ENCODE measurements at regions not wholly inside any gene's neighbourhood (a gene's known extent, or its start where the extent isn't known, plus 50 kb on each side); places are given as distances from the start of the nearest gene placed in this dataset.

DNA sequence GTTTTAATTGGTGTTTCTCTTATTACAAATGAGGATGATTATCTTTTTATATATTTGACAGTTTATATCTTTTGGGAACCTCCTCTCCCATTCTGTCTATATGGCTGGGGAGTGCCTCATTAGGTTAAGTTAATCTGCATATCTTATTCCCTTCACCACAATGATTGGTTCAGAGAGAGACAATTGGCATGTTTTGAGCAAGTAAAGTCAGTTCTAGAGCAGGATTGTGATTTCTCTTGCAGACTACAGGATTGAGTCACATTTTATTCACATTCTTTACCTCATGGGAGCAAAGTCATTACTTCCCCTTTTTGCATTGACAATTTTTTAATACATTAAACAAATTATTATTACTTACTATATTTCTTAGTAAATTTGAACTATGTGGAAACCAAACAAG lies 345.6 kb downstream of the MDFIC start:
- no peak for ATAC-seq
- Histone ChIP-seq H3K27me3 (ENCODE audit: low read depth) (no peaks in the 10 kb centered on the region), H3K9me3 (no peaks in the 10 kb centered on the region), H3K27ac (no peak overlapping the region), H3K4me3 (no peak overlapping the region), H3K36me3 (no peaks in the 10 kb centered on the region), H3K4me1 (no peaks in the 10 kb centered on the region)
- TF ChIP-seq, protein P1, sequence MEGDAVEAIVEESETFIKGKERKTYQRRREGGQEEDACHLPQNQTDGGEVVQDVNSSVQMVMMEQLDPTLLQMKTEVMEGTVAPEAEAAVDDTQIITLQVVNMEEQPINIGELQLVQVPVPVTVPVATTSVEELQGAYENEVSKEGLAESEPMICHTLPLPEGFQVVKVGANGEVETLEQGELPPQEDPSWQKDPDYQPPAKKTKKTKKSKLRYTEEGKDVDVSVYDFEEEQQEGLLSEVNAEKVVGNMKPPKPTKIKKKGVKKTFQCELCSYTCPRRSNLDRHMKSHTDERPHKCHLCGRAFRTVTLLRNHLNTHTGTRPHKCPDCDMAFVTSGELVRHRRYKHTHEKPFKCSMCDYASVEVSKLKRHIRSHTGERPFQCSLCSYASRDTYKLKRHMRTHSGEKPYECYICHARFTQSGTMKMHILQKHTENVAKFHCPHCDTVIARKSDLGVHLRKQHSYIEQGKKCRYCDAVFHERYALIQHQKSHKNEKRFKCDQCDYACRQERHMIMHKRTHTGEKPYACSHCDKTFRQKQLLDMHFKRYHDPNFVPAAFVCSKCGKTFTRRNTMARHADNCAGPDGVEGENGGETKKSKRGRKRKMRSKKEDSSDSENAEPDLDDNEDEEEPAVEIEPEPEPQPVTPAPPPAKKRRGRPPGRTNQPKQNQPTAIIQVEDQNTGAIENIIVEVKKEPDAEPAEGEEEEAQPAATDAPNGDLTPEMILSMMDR (IDR thresholded peaks at IDR 0.05): no peak
- intact Hi-C loops (cut with DNase I): no loop called here
- DNase-seq: no peak

DNA sequence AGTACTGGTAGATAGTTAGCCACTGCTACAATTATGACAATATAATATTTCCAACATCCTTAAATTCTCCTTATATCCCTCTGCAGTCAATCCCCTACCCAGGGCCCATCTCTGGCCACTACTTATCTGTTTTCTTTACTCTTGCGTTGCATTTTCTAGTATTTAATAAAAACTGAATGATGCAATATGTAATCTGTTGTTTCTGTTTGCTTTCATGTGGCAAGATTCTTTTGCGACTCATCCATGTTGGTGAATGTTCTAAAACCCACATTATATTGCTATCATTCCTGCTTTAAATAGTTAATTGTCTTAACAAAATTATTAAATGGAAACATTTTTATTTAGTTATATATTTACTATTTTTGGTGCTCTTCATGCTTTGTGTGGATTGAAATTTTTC lies 338.5 kb downstream of the MDFIC start:
- Histone ChIP-seq H3K27me3 (ENCODE audit: low read depth) (no peaks in the 10 kb centered on the region), H3K4me1 (no peaks in the 10 kb centered on the region), H3K9me3 (no peaks in the 10 kb centered on the region), H3K36me3 (no peaks in the 10 kb centered on the region), H3K27ac (no peak overlapping the region), H3K4me3 (no peak overlapping the region)
- DNase-seq (no peak), ATAC-seq (no peak)
- intact Hi-C loops (cut with DNase I): no loop called here
- TF ChIP-seq, protein P1 (IDR thresholded peaks at IDR 0.05): no peak

DNA sequence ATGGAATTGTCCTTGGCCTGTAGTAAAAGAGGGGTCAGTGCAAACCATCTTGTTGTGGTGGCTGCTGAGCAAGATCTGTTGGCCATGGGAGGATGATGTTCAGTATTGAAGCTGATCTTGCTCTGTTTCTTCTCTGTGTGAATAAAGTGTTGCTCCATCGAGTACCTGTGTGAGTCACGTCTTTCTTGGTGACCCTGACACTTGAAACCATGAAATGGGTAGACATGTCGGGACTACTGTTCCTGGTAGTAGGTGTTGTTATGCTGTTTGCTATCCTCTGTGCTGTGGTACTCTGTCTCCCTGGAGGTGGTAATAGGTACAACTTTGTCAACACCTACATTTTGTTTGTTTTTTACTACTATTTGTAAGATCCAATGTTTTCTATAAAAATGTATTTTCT lies 330.6 kb downstream of the MDFIC start:
- TF ChIP-seq, protein P1 (IDR thresholded peaks at IDR 0.05): no peak
- ATAC-seq (no peak), DNase-seq (no peak)
- Histone ChIP-seq H3K4me3 (no peak overlapping the region), H3K4me1 (no peaks in the 10 kb centered on the region), H3K36me3 (no peaks in the 10 kb centered on the region), H3K27ac (no peak overlapping the region), H3K27me3 (ENCODE audit: low read depth) (no peaks in the 10 kb centered on the region), H3K9me3 (no peaks in the 10 kb centered on the region)
- intact Hi-C loops (cut with DNase I): no loop called here

DNA sequence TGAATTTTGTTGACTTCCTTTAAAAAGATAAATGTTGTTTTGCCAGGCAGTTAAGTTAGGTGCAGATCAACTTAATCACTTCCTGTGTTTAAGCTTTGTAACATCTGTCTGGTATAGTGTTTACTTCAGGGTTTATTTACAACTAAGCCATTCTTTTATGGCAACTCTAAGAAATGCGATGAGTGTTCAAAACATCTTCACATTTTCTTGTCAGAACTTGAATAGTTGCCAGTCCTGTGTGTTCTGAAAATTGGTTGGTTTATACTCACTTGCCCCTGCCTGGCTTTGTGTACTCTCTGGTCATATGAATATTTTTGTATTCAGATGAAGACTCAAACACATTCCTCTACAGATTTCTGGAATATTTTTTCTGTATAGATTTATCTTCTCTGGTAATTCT lies 327.2 kb downstream of the MDFIC start:
- Histone ChIP-seq H3K4me1 (no peaks in the 10 kb centered on the region), H3K36me3 (no peaks in the 10 kb centered on the region), H3K4me3 (no peak overlapping the region), H3K27me3 (ENCODE audit: low read depth) (no peaks in the 10 kb centered on the region), H3K9me3 (no peaks in the 10 kb centered on the region), H3K27ac (no peak overlapping the region)
- intact Hi-C loops (cut with DNase I): no loop called here
- TF ChIP-seq, protein P1 (IDR thresholded peaks at IDR 0.05): no peak
- no peak for DNase-seq
- ATAC-seq: no peak

DNA sequence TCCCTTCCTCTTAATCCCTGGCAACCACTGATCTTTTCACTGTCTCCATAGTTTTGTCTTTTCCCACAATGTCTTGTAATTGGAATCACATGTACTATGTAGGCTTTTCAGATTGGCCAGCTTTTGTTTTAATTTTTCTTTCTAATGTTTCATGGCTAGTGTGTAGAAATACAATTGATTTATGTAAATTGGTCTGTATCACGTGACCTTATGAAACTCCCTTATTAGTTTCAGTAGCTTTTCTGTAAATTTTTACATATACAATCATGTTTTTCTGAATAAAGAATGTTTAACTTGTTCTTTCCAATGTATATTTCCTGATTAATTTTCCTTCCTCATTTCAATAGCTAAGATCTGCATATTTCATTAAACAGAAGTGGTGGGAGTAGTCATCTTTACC lies 319.3 kb downstream of the MDFIC start:
- peaks cover 4% of the 10 kb centered on the region for H3K9me3 ChIP-seq
- intact Hi-C loops (cut with DNase I): no loop called here
- TF ChIP-seq, protein P1 (IDR thresholded peaks at IDR 0.05): no peak
- H3K4me1 ChIP-seq: no peaks in the 10 kb centered on the region
- no peaks in the 10 kb centered on the region for H3K36me3 ChIP-seq
- no peak overlapping the region for H3K27ac ChIP-seq
- no peak overlapping the region for H3K4me3 ChIP-seq
- no peak for ATAC-seq
- DNase-seq: no peak
- no peaks in the 10 kb centered on the region for H3K27me3 ChIP-seq (ENCODE audit: low read depth)

DNA sequence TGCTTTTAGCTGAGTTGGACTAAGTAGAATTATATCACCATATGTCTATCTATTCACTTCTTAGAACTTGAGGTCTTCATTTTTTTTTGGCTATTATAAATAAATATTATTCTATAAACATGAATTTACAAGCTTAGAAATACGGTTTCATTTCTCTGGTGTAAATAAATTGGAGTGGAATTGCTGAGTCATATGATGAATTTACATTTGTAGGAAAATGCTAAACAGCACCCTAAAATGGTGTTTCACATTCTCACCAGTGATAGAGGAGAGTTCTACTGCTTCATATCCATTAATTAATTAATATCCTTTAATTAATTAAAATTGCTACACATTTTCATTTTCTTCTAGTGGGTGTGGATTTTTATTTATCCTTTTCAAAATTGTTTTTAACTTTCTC lies 318.3 kb downstream of the MDFIC start:
- Histone ChIP-seq H3K27ac (no peak overlapping the region), H3K4me1 (no peaks in the 10 kb centered on the region), H3K36me3 (no peaks in the 10 kb centered on the region), H3K4me3 (no peak overlapping the region), H3K27me3 (ENCODE audit: low read depth) (no peaks in the 10 kb centered on the region), H3K9me3 (peaks cover 9% of the 10 kb centered on the region)
- intact Hi-C loops (cut with DNase I): no loop called here
- TF ChIP-seq, protein P1 (IDR thresholded peaks at IDR 0.05): no peak
- no peak for DNase-seq
- ATAC-seq: no peak

Measured in lower lobe of right lung (tissue), 2 donors.